Endodermal cell (in vitro differentiated cells): ENCODE measurements at regions not wholly inside any gene's neighbourhood (a gene's known extent, or its start where the extent isn't known, plus 50 kb on each side); places are given as distances from the start of the nearest gene placed in this dataset.

Experiments used
- DNase-seq: peaks from one replicate; pipeline ENCODE4 v3.0.0-alpha.2; 2017
- H3K27ac ChIP-seq: 2 replicates; pipeline ENCODE4 v1.5.1; 2013; ENCODE audit warnings: mild to moderate bottlenecking, low read depth, low read length, moderate library complexity
- H3K27me3 ChIP-seq: 2 replicates; pipeline ENCODE4 v1.6.1; 2013; ENCODE audit warnings: mild to moderate bottlenecking, low read length, moderate library complexity; ENCODE audit not compliant: insufficient read depth, control insufficient read depth, poor library complexity, severe bottlenecking
- H3K36me3 ChIP-seq: 2 replicates; pipeline ENCODE4 v1.7.0; 2013; ENCODE audit warnings: mild to moderate bottlenecking, low read length, moderate library complexity; ENCODE audit not compliant: control insufficient read depth, insufficient read depth
- H3K4me1 ChIP-seq: one replicate; pipeline ENCODE4 v1.7.0; 2013; ENCODE audit warnings: low read length; ENCODE audit not compliant: control insufficient read depth, insufficient read depth
- H3K4me3 ChIP-seq: 2 replicates; pipeline ENCODE4 v1.5.1; 2013; ENCODE audit warnings: mild to moderate bottlenecking, low read length, moderate library complexity
- H3K9ac ChIP-seq: 2 replicates; pipeline ENCODE4 v1.6.1; 2013; ENCODE audit warnings: mild to moderate bottlenecking, low read length, moderate library complexity; ENCODE audit not compliant: poor library complexity, severe bottlenecking; ENCODE audit errors: extremely low read depth
- H3K9me3 ChIP-seq: 2 replicates; pipeline ENCODE4 v1.6.1; 2013; ENCODE audit warnings: mild to moderate bottlenecking, low read length, moderate library complexity; ENCODE audit not compliant: control insufficient read depth
- H3K27ac Mint-ChIP-seq: 2 replicates; pipeline ENCODE4 v1.8.0; 2020; ENCODE audit warnings: mixed read lengths
- H3K27me3 Mint-ChIP-seq: 2 replicates; pipeline ENCODE4 v1.8.0; 2021; ENCODE audit warnings: mild to moderate bottlenecking, mixed read lengths; ENCODE audit not compliant: insufficient read depth
- H3K36me3 Mint-ChIP-seq: 2 replicates; pipeline ENCODE4 v1.8.0; 2020; ENCODE audit warnings: low read depth, mixed read lengths
- H3K4me1 Mint-ChIP-seq: 2 replicates; pipeline ENCODE4 v1.8.0; 2020; ENCODE audit warnings: mixed read lengths
- H3K4me3 Mint-ChIP-seq: 2 replicates; pipeline ENCODE4 v1.8.0; 2020; ENCODE audit warnings: mild to moderate bottlenecking, moderate library complexity, mixed read lengths
- H3K9me3 Mint-ChIP-seq: 2 replicates; pipeline ENCODE4 v1.8.0; 2020; ENCODE audit warnings: mild to moderate bottlenecking, mixed read lengths
- WGBS, 2 experiments: methylation state at CpG; one replicate each; pipeline versions ENCODE4 v1.1.5 to v1.1.7; 2013; ENCODE audit warnings: missing lambda C conversion rate in 2 of 2, mixed read lengths in 1 of 2; ENCODE audit not compliant: insufficient coverage in 1 of 2, insufficient read length in 1 of 2; 5-methylcytosine and 5-hydroxymethylcytosine counted together
- TF ChIP-seq, protein P1 (sequence below): fragments of 200-600 bp; sonication (generic); conservative IDR thresholded peaks from 2 replicates; pipeline ENCODE4 v1.5.0; 2021; ENCODE audit warnings: antibody characterized with exemption, mild to moderate bottlenecking

DNA sequence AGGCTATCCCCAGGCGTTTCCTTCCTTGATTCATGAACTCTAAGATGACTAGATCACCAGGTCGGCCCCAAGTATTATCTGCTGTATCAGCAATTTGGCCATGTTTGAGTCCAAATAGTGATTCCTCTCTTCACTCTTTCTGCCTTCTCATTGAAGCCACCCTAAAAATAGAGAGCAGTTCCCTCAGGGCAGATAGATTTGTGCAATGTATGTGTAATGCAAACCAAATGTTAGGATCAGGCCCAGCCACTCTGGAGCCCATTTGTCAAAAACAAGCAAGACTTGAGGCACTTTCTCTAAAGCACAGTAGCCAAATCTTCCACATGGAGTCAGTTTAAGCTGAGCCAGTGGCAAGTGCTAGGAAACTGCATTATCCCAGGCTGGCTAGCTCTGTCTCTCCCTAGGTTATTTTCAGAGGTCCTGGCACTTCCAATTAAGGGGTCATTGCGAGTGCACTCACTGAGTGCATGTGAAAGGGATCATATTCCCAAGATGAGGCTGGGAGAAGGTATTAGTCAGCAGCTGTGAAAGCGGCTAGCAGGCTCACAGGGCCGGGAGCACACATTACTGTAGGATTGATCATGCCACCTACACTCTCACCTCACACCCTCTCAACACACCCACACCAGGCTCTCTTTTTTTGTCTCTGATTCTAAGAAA, 97.9 kb upstream of the RAB3GAP2 start:
- Histone ChIP-seq H3K27me3 (no peaks in the 10 kb centered on the region), H3K9me3 (no peaks in the 10 kb centered on the region), H3K9ac (no peak overlapping the region), H3K4me1 (peaks cover 14% of the 10 kb centered on the region), H3K36me3 (no peaks in the 10 kb centered on the region), H3K4me3 (no peak overlapping the region), H3K27ac (no peak overlapping the region)
- Mint-ChIP-seq H3K27ac (peak overlapping the region; percentile 14), H3K27me3 (no peaks in the 10 kb centered on the region), H3K36me3 (no peaks in the 10 kb centered on the region), H3K4me3 (no peak overlapping the region), H3K4me1 (peaks cover 26% of the 10 kb centered on the region), H3K9me3 (peaks cover 3% of the 10 kb centered on the region)
- TF ChIP-seq, protein P1, sequence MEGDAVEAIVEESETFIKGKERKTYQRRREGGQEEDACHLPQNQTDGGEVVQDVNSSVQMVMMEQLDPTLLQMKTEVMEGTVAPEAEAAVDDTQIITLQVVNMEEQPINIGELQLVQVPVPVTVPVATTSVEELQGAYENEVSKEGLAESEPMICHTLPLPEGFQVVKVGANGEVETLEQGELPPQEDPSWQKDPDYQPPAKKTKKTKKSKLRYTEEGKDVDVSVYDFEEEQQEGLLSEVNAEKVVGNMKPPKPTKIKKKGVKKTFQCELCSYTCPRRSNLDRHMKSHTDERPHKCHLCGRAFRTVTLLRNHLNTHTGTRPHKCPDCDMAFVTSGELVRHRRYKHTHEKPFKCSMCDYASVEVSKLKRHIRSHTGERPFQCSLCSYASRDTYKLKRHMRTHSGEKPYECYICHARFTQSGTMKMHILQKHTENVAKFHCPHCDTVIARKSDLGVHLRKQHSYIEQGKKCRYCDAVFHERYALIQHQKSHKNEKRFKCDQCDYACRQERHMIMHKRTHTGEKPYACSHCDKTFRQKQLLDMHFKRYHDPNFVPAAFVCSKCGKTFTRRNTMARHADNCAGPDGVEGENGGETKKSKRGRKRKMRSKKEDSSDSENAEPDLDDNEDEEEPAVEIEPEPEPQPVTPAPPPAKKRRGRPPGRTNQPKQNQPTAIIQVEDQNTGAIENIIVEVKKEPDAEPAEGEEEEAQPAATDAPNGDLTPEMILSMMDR = no peak
- WGBS, 2 experiments = 78 to 86% methylated on average over 4 to 5 of the region's 5 CpGs
- peak; percentile 69 for DNase-seq

- H3K36me3 Mint-ChIP-seq = no peaks in the 10 kb centered on the region
- H3K4me3 Mint-ChIP-seq = no peak overlapping the region
- H3K4me1 ChIP-seq = peaks cover 14% of the 10 kb centered on the region
- WGBS, 2 experiments = 72 to 83% methylated on average over 2 to 3 of the region's 3 CpGs
- H3K4me3 ChIP-seq = no peak overlapping the region
- no peak overlapping the region for H3K27ac ChIP-seq
- DNase-seq = no peak
- H3K36me3 ChIP-seq = no peaks in the 10 kb centered on the region
- no peak overlapping the region for H3K9ac ChIP-seq
- peaks cover 26% of the 10 kb centered on the region for H3K4me1 Mint-ChIP-seq
- peaks cover 3% of the 10 kb centered on the region for H3K9me3 Mint-ChIP-seq
- H3K9me3 ChIP-seq = no peaks in the 10 kb centered on the region
- no peaks in the 10 kb centered on the region for H3K27me3 ChIP-seq
- TF ChIP-seq, protein P1 = no peak
- no peaks in the 10 kb centered on the region for H3K27me3 Mint-ChIP-seq
- H3K27ac Mint-ChIP-seq = no peak overlapping the region
Observed at GRCh38 chr1:220369511-220369910, 97.3 kb upstream of the RAB3GAP2 start.

DNA sequence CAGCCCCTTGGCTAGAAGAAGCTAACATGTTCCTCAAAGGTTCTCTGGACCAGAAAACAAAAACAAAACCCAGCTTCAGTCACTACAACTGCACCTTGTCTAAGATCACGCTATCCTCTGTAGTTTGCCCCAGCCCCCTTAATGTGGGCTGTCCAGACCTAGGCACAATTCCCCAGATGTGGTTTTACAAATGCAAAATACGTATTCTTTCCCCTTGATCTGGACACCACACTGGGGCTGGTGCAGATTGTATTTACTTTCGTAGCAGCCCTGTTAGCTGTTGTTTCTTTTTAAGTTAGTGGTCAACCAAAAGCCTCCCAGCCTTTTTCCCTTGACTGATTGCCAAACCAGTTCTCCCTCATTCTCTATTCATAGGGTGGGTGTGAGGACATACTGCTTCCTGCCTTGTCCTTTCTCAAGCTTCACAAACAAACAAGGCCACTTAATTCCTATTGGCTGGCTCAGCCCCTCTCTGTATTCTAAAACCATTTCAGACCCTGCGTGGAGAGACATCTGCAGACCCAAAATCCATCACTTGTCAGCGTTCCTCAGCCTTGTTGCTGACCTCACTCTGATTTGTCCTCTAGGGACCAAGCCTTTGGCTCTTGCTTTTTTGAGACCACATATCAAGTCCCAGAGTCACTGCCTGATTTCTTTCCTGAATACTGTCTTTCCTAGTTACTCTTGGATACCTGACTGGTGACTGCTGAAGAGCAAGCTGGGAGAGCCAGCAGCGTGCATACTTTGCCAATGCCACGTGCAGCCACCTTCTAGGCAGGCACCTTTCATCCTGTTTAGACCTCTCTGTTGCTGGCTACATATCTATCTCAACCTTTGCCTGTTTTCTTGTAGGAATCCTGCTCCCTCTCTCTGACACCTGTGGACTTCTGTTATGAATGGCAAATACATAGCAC, 96.4 kb upstream of the RAB3GAP2 start:
- 89 to 93% methylated on average over 6 to 7 of the region's 7 CpGs for WGBS, 2 experiments
- Mint-ChIP-seq H3K4me3 (no peak overlapping the region), H3K4me1 (peaks cover 26% of the 10 kb centered on the region), H3K36me3 (no peaks in the 10 kb centered on the region), H3K9me3 (peaks cover 3% of the 10 kb centered on the region), H3K27me3 (no peaks in the 10 kb centered on the region), H3K27ac (peak overlapping the region; percentile 74)
- H3K4me3 ChIP-seq = no peak overlapping the region
- peak; percentile 67 for DNase-seq
- H3K27me3 ChIP-seq = no peaks in the 10 kb centered on the region
- H3K27ac ChIP-seq = no peak overlapping the region
- no peaks in the 10 kb centered on the region for H3K36me3 ChIP-seq
- TF ChIP-seq, protein P1 = no peak
- H3K4me1 ChIP-seq = peaks cover 14% of the 10 kb centered on the region
- no peaks in the 10 kb centered on the region for H3K9me3 ChIP-seq
- no peak overlapping the region for H3K9ac ChIP-seq
